ENCODE measurements at regions not wholly inside any gene's neighbourhood (a gene's known extent, or its start where the extent isn't known, plus 50 kb on each side); places are given as distances from the start of the nearest gene placed in this dataset.
"Not testable (repeated sequence)": the region's sequence is repeated elsewhere in the genome, so short reads cannot be mapped to it uniquely, and the experiment has no call there.

- H3K27me3 Mint-ChIP-seq; H3K4me3 Mint-ChIP-seq; H3K4me1 Mint-ChIP-seq (ENCODE audit: low read depth); H3K36me3 Mint-ChIP-seq; H3K27ac Mint-ChIP-seq: not testable (repeated sequence)
- H3K9me3 Mint-ChIP-seq (ENCODE audit: low read depth), result peaks cover 13% of the 10 kb centered on the region
Measured at GRCh38 chr10:109809954-109810353, 113.4 kb downstream of the XPNPEP1 start.

- Mint-ChIP-seq H3K9me3 (ENCODE audit: low read depth) (peaks cover 17% of the 10 kb centered on the region), H3K27me3 (peaks cover 20% of the 10 kb centered on the region)
- not testable (repeated sequence) for H3K36me3 Mint-ChIP-seq; H3K4me1 Mint-ChIP-seq (ENCODE audit: low read depth); H3K4me3 Mint-ChIP-seq; H3K27ac Mint-ChIP-seq
Measured at GRCh38 chr10:109801191-109801590, 122.1 kb downstream of the XPNPEP1 start.

GRCh38 chr10:109790647-109791046 is 132.7 kb downstream of the XPNPEP1 start:
- no peaks in the 10 kb centered on the region for H3K4me1 Mint-ChIP-seq (ENCODE audit: low read depth)
- H3K4me3 Mint-ChIP-seq, result no peak overlapping the region
- H3K36me3 Mint-ChIP-seq, result no peaks in the 10 kb centered on the region
- H3K27me3 Mint-ChIP-seq, result peaks cover 8% of the 10 kb centered on the region
- H3K9me3 Mint-ChIP-seq (ENCODE audit: low read depth), result peaks cover 7% of the 10 kb centered on the region
- no peak overlapping the region for H3K27ac Mint-ChIP-seq

GRCh38 chr10:109784236-109784635 is 139.1 kb downstream of the XPNPEP1 start:
- Mint-ChIP-seq H3K4me1 (ENCODE audit: low read depth) (no peaks in the 10 kb centered on the region), H3K27ac (no peak overlapping the region), H3K9me3 (ENCODE audit: low read depth) (no peaks in the 10 kb centered on the region), H3K27me3 (peaks cover 9% of the 10 kb centered on the region), H3K36me3 (no peaks in the 10 kb centered on the region), H3K4me3 (no peak overlapping the region)

- Mint-ChIP-seq H3K4me1 (ENCODE audit: low read depth) (no peaks in the 10 kb centered on the region), H3K9me3 (ENCODE audit: low read depth) (no peaks in the 10 kb centered on the region), H3K27ac (no peak overlapping the region), H3K36me3 (no peaks in the 10 kb centered on the region), H3K4me3 (no peak overlapping the region), H3K27me3 (peaks cover 10% of the 10 kb centered on the region)
Measured at GRCh38 chr10:109783286-109783685, 140.0 kb downstream of the XPNPEP1 start.

- Mint-ChIP-seq H3K36me3 (no peaks in the 10 kb centered on the region), H3K4me3 (no peak overlapping the region), H3K4me1 (ENCODE audit: low read depth) (no peaks in the 10 kb centered on the region), H3K27me3 (peaks cover 12% of the 10 kb centered on the region), H3K27ac (no peak overlapping the region), H3K9me3 (ENCODE audit: low read depth) (no peaks in the 10 kb centered on the region)
Measured at GRCh38 chr10:109780997-109781396, 142.3 kb downstream of the XPNPEP1 start.

GRCh38 chr10:109778993-109779392 is 144.3 kb downstream of the XPNPEP1 start:
- Mint-ChIP-seq H3K9me3 (ENCODE audit: low read depth) (no peaks in the 10 kb centered on the region), H3K4me3 (no peak overlapping the region), H3K4me1 (ENCODE audit: low read depth) (no peaks in the 10 kb centered on the region), H3K27me3 (peaks cover 10% of the 10 kb centered on the region), H3K36me3 (no peaks in the 10 kb centered on the region), H3K27ac (no peak overlapping the region)

GRCh38 chr10:109774121-109774440 is 149.2 kb downstream of the XPNPEP1 start:
- H3K9me3 Mint-ChIP-seq (ENCODE audit: low read depth), result no peaks in the 10 kb centered on the region
- no peaks in the 10 kb centered on the region for H3K36me3 Mint-ChIP-seq
- no peaks in the 10 kb centered on the region for H3K4me1 Mint-ChIP-seq (ENCODE audit: low read depth)
- no peak overlapping the region for H3K27ac Mint-ChIP-seq
- peaks cover 2% of the 10 kb centered on the region for H3K27me3 Mint-ChIP-seq
- H3K4me3 Mint-ChIP-seq, result no peak overlapping the region

- H3K4me3 Mint-ChIP-seq, result no peak overlapping the region
- no peak overlapping the region for H3K27ac Mint-ChIP-seq
- H3K27me3 Mint-ChIP-seq, result peaks cover 2% of the 10 kb centered on the region
- no peaks in the 10 kb centered on the region for H3K36me3 Mint-ChIP-seq
- no peaks in the 10 kb centered on the region for H3K4me1 Mint-ChIP-seq (ENCODE audit: low read depth)
- H3K9me3 Mint-ChIP-seq (ENCODE audit: low read depth), result no peaks in the 10 kb centered on the region
Measured at GRCh38 chr10:109773288-109774120, 149.8 kb downstream of the XPNPEP1 start.

GRCh38 chr10:109770663-109771062 is 152.6 kb downstream of the XPNPEP1 start:
- Mint-ChIP-seq H3K4me3 (no peak overlapping the region), H3K27me3 (no peaks in the 10 kb centered on the region), H3K27ac (no peak overlapping the region), H3K9me3 (ENCODE audit: low read depth) (no peaks in the 10 kb centered on the region), H3K36me3 (no peaks in the 10 kb centered on the region), H3K4me1 (ENCODE audit: low read depth) (no peaks in the 10 kb centered on the region)

- no peaks in the 10 kb centered on the region for H3K4me1 Mint-ChIP-seq (ENCODE audit: low read depth)
- no peak overlapping the region for H3K27ac Mint-ChIP-seq
- H3K9me3 Mint-ChIP-seq (ENCODE audit: low read depth), result no peaks in the 10 kb centered on the region
- H3K36me3 Mint-ChIP-seq, result no peaks in the 10 kb centered on the region
- no peak overlapping the region for H3K4me3 Mint-ChIP-seq
- no peaks in the 10 kb centered on the region for H3K27me3 Mint-ChIP-seq
Measured at GRCh38 chr10:109769966-109770365, 153.3 kb downstream of the XPNPEP1 start.

GRCh38 chr10:109765838-109766237 is 157.5 kb downstream of the XPNPEP1 start:
- Mint-ChIP-seq H3K4me3 (no peak overlapping the region), H3K27me3 (no peaks in the 10 kb centered on the region), H3K9me3 (ENCODE audit: low read depth) (no peaks in the 10 kb centered on the region), H3K36me3 (no peaks in the 10 kb centered on the region), H3K4me1 (ENCODE audit: low read depth) (no peaks in the 10 kb centered on the region), H3K27ac (no peak overlapping the region)

- Mint-ChIP-seq H3K4me1 (ENCODE audit: low read depth) (no peaks in the 10 kb centered on the region), H3K4me3 (no peak overlapping the region), H3K27ac (no peak overlapping the region), H3K27me3 (no peaks in the 10 kb centered on the region), H3K9me3 (ENCODE audit: low read depth) (no peaks in the 10 kb centered on the region), H3K36me3 (no peaks in the 10 kb centered on the region)
Measured at GRCh38 chr10:109762555-109762954, 160.8 kb downstream of the XPNPEP1 start.

- not testable (repeated sequence) for H3K4me3 Mint-ChIP-seq; H3K27me3 Mint-ChIP-seq; H3K36me3 Mint-ChIP-seq; H3K27ac Mint-ChIP-seq; H3K9me3 Mint-ChIP-seq (ENCODE audit: low read depth); H3K4me1 Mint-ChIP-seq (ENCODE audit: low read depth)
Measured at GRCh38 chr10:109757670-109758069, 165.6 kb downstream of the XPNPEP1 start.

GRCh38 chr10:109746861-109747260 is 176.4 kb downstream of the XPNPEP1 start:
- H3K27ac Mint-ChIP-seq, result no peak overlapping the region
- no peaks in the 10 kb centered on the region for H3K36me3 Mint-ChIP-seq
- no peaks in the 10 kb centered on the region for H3K27me3 Mint-ChIP-seq
- H3K4me1 Mint-ChIP-seq (ENCODE audit: low read depth), result no peaks in the 10 kb centered on the region
- H3K9me3 Mint-ChIP-seq (ENCODE audit: low read depth), result no peaks in the 10 kb centered on the region
- H3K4me3 Mint-ChIP-seq, result no peak overlapping the region

- Mint-ChIP-seq H3K27me3 (no peaks in the 10 kb centered on the region), H3K4me3 (no peak overlapping the region), H3K27ac (no peak overlapping the region), H3K36me3 (no peaks in the 10 kb centered on the region), H3K9me3 (ENCODE audit: low read depth) (no peaks in the 10 kb centered on the region), H3K4me1 (ENCODE audit: low read depth) (no peaks in the 10 kb centered on the region)
Measured at GRCh38 chr10:109744020-109744419, 179.3 kb downstream of the XPNPEP1 start.
